MM.1S (cell line): ENCODE measurements at regions not wholly inside any gene's neighbourhood (a gene's known extent, or its start where the extent isn't known, plus 50 kb on each side); places are given as distances from the start of the nearest gene placed in this dataset.

Experiments used
- DNase-seq: peaks from one replicate; pipeline ENCODE4 v3.0.0-alpha.2; 2015
- H2AFZ ChIP-seq: fragments of 300-600 bp; sonication (generic); 2 replicates; pipeline ENCODE4 v1.6.0; 2016; ENCODE audit warnings: antibody characterized with exemption, low read length
- H3F3A ChIP-seq: fragments of 300-600 bp; sonication (generic); 2 replicates; pipeline ENCODE4 v1.6.1; 2016; ENCODE audit warnings: mild to moderate bottlenecking, antibody characterized with exemption, low read length, moderate library complexity, mixed read lengths; ENCODE audit not compliant: insufficient read depth
- H3K27ac ChIP-seq: fragments of 300-600 bp; sonication (generic); 2 replicates; pipeline ENCODE4 v1.5.1; 2016; ENCODE audit warnings: mild to moderate bottlenecking, low read length
- H3K27me3 ChIP-seq: fragments of 300-600 bp; sonication (generic); replicated peaks from 2 replicates; pipeline ENCODE4 v1.6.0; 2016; ENCODE audit warnings: low read length; ENCODE audit not compliant: insufficient read depth
- H3K36me3 ChIP-seq: fragments of 300-600 bp; sonication (generic); replicated peaks from 2 replicates; pipeline ENCODE4 v1.6.1; 2016; ENCODE audit warnings: mild to moderate bottlenecking, low read length, mixed read lengths; ENCODE audit not compliant: insufficient read depth
- H3K4me1 ChIP-seq: fragments of 300-600 bp; sonication (generic); 2 replicates; pipeline ENCODE4 v1.6.1; 2016; ENCODE audit warnings: low read length, mixed read lengths
- H3K4me2 ChIP-seq: fragments of 300-600 bp; sonication (generic); 2 replicates; pipeline ENCODE4 v1.6.0; 2016; ENCODE audit warnings: low read depth, low read length
- H3K4me3 ChIP-seq: fragments of 300-600 bp; sonication (generic); 2 replicates; pipeline ENCODE4 v1.5.1; 2016; ENCODE audit warnings: low read length, mixed read lengths
- H3K79me2 ChIP-seq: fragments of 300-600 bp; sonication (generic); 2 replicates; pipeline ENCODE4 v1.6.1; 2016; ENCODE audit warnings: mixed run types, low read length, mixed read lengths
- H3K9ac ChIP-seq: fragments of 300-600 bp; sonication (generic); 2 replicates; pipeline ENCODE4 v1.6.1; 2016; ENCODE audit warnings: low read length, mixed read lengths
- H3K9me2 ChIP-seq: fragments of 300-600 bp; sonication (generic); replicated peaks from 2 replicates; pipeline ENCODE4 v1.6.1; 2016; ENCODE audit warnings: mild to moderate bottlenecking, low read length, mixed read lengths; ENCODE audit not compliant: insufficient read depth
- H3K9me3 ChIP-seq: fragments of 300-600 bp; sonication (generic); replicated peaks from 2 replicates; pipeline ENCODE4 v1.6.1; 2016; ENCODE audit warnings: mild to moderate bottlenecking, low read length, mixed read lengths; ENCODE audit not compliant: insufficient read depth
- H4K20me1 ChIP-seq: fragments of 300-600 bp; sonication (generic); 2 replicates; pipeline ENCODE4 v1.6.1; 2016; ENCODE audit warnings: mild to moderate bottlenecking, low read length, moderate library complexity, mixed read lengths; ENCODE audit not compliant: insufficient read depth
- EZH2 ChIP-seq: fragments of 300-600 bp; sonication (generic); optimal IDR thresholded peaks from 2 replicates; pipeline ENCODE3; 2017; ENCODE audit warnings: low read depth, mild to moderate bottlenecking, antibody characterized with exemption, low read length, mixed read lengths
- EZH2phosphoT487 ChIP-seq: fragments of 300-600 bp; sonication (generic); IDR thresholded peaks from 2 replicates; pipeline ENCODE4 v1.6.1; 2018; ENCODE audit warnings: antibody characterized with exemption, low read length
- TF ChIP-seq, protein P1 (sequence below): fragments of 300-600 bp; sonication (generic); IDR thresholded peaks from 2 replicates; pipeline ENCODE4 v1.5.1; 2016; ENCODE audit warnings: antibody characterized with exemption, low read length, mixed read lengths

DNA sequence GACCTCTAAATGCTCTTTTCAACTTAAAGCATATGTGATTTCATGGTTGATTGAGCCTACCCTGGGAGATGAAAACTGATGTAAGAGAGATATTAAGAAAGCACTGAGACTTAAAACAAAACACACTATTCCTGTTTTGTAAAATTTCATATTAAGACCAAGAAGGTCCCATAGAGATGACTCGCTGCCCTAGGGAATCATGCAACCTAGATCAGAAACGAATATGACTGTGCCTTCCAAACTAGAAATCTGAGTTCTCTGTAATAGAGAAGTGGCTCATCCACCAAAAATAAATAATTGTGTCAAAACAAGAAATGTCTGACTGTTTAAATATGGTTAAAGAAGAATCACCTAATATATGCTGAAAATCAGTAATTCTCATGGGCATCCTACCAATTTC is 776.8 kb upstream of the SOX11 start:
- Histone ChIP-seq H3K27me3 (no peaks in the 10 kb centered on the region), H4K20me1 (no peaks in the 10 kb centered on the region), H3K9ac (no peak overlapping the region), H3K4me1 (no peaks in the 10 kb centered on the region), H3K9me2 (no peaks in the 10 kb centered on the region), H3K79me2 (no peaks in the 10 kb centered on the region), H3K27ac (no peak overlapping the region), H2AFZ (no peak overlapping the region), H3K4me2 (no peak overlapping the region), H3K36me3 (no peaks in the 10 kb centered on the region), H3K9me3 (no peaks in the 10 kb centered on the region), H3F3A (no peaks in the 10 kb centered on the region), H3K4me3 (no peak overlapping the region)
- DNase-seq, result no peak
- no peak for TF ChIP-seq EZH2
- TF ChIP-seq, protein P1, sequence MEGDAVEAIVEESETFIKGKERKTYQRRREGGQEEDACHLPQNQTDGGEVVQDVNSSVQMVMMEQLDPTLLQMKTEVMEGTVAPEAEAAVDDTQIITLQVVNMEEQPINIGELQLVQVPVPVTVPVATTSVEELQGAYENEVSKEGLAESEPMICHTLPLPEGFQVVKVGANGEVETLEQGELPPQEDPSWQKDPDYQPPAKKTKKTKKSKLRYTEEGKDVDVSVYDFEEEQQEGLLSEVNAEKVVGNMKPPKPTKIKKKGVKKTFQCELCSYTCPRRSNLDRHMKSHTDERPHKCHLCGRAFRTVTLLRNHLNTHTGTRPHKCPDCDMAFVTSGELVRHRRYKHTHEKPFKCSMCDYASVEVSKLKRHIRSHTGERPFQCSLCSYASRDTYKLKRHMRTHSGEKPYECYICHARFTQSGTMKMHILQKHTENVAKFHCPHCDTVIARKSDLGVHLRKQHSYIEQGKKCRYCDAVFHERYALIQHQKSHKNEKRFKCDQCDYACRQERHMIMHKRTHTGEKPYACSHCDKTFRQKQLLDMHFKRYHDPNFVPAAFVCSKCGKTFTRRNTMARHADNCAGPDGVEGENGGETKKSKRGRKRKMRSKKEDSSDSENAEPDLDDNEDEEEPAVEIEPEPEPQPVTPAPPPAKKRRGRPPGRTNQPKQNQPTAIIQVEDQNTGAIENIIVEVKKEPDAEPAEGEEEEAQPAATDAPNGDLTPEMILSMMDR, result no peak
- no peak for TF ChIP-seq EZH2phosphoT487

DNA sequence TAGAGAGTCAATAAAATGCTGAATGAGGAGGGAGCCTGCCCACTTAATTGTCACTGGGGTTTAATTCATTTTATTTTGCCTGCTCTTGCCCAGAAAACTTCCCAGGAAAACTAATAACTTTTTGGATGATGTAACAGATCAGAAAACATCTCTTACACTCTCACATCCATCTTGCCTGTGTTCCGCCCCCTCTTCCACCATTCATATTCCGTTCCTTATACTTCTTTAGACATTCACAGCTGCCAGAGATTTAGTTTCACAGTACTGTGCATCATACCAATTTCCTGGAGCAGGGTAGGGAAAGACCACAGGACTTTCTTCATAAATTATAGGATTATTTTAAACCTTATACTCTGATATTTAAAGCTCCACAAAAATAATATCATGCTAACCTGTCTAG is 776.1 kb upstream of the SOX11 start:
- Histone ChIP-seq H3K9ac (no peak overlapping the region), H3K27ac (no peak overlapping the region), H3K27me3 (no peaks in the 10 kb centered on the region), H3K4me1 (no peaks in the 10 kb centered on the region), H3F3A (no peaks in the 10 kb centered on the region), H3K4me2 (no peak overlapping the region), H4K20me1 (no peaks in the 10 kb centered on the region), H3K9me3 (no peaks in the 10 kb centered on the region), H3K79me2 (no peaks in the 10 kb centered on the region), H3K4me3 (no peak overlapping the region), H3K9me2 (no peaks in the 10 kb centered on the region), H3K36me3 (no peaks in the 10 kb centered on the region), H2AFZ (no peak overlapping the region)
- DNase-seq, result no peak
- TF ChIP-seq EZH2phosphoT487 (no peak), EZH2 (no peak)
- TF ChIP-seq, protein P1, result no peak

DNA sequence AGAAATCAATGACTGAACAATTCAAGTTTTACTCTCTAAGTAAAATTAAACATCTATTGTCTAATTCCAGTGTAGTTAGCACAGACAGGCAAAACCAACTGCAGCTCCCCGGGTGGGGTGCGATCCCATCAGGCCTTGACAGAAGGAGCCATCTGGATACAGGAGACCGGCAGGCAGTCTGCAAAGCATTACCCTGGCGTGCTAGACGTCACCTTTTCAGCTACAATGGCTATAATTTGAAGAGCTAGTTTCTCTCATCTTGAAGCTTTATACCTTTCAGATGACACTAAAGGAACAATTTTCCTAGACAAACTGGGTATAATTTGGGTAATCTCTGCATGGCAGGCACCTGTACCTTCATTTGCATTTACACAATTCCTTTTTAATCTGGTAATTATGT is 761.5 kb upstream of the SOX11 start:
- no peaks in the 10 kb centered on the region for H3K9me3 ChIP-seq
- H3K27me3 ChIP-seq, result no peaks in the 10 kb centered on the region
- H3K9ac ChIP-seq, result no peak overlapping the region
- no peak overlapping the region for H3K27ac ChIP-seq
- DNase-seq, result no peak
- no peaks in the 10 kb centered on the region for H4K20me1 ChIP-seq
- no peak overlapping the region for H3K4me2 ChIP-seq
- no peaks in the 10 kb centered on the region for H3K4me1 ChIP-seq
- no peak for TF ChIP-seq EZH2phosphoT487
- no peak for TF ChIP-seq EZH2
- TF ChIP-seq, protein P1, result no peak
- no peak overlapping the region for H2AFZ ChIP-seq
- no peak overlapping the region for H3K4me3 ChIP-seq
- no peaks in the 10 kb centered on the region for H3K79me2 ChIP-seq
- H3K36me3 ChIP-seq, result no peaks in the 10 kb centered on the region
- H3K9me2 ChIP-seq, result no peaks in the 10 kb centered on the region
- H3F3A ChIP-seq, result no peaks in the 10 kb centered on the region
